GM12875 (cell line): ENCODE measurements at regions not wholly inside any gene's neighbourhood (a gene's known extent, or its start where the extent isn't known, plus 50 kb on each side); places are given as distances from the start of the nearest gene placed in this dataset.

Experiments used
- H3K4me3 ChIP-seq: one replicate; pipeline ENCODE4 v1.5.1; 2011; ENCODE audit warnings: low read depth, low read length, control low read depth
- CTCF ChIP-seq: IDR thresholded peaks from 2 replicates; pipeline ENCODE4 v1.5.1; 2011; ENCODE audit warnings: low read depth, mild to moderate bottlenecking, control low read depth, inconsistent platforms, low read length, moderate library complexity, borderline replicate concordance; ENCODE audit not compliant: insufficient read depth

GRCh38 chr3:31102196-31102879 is 207.9 kb upstream of the GADL1 start:
- TF ChIP-seq CTCF: no peak
- H3K4me3 ChIP-seq: no peak overlapping the region

- H3K4me3 ChIP-seq: no peak overlapping the region
- TF ChIP-seq CTCF: no peak
These were observed 208.7 kb upstream of the GADL1 start for GRCh38 chr3:31103181-31103580.

GRCh38 chr3:31103623-31104180 is 209.2 kb upstream of the GADL1 start:
- TF ChIP-seq CTCF: no peak
- no peak overlapping the region for H3K4me3 ChIP-seq

DNA sequence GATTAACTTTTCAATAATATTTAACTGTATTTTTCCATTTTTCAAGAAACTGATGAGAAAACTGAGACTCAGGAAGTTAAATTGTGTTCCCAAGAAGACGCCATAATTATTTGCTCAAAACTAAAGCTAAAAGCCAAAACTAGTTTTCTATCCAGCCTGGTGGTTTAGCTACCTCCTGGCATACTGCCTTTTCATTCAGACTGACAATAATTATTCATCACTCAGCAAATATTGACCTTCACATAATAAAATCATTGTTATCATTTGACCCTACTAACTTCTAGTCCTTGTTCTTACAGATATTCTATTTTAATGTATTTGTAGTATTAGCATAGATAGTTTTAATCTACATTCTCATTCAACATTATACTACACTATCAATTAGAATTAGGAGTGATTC is 210.6 kb upstream of the GADL1 start:
- H3K4me3 ChIP-seq: no peak overlapping the region
- no peak for TF ChIP-seq CTCF

- no peak for TF ChIP-seq CTCF
- H3K4me3 ChIP-seq: no peak overlapping the region
These were observed 211.1 kb upstream of the GADL1 start for GRCh38 chr3:31105438-31106077.

DNA sequence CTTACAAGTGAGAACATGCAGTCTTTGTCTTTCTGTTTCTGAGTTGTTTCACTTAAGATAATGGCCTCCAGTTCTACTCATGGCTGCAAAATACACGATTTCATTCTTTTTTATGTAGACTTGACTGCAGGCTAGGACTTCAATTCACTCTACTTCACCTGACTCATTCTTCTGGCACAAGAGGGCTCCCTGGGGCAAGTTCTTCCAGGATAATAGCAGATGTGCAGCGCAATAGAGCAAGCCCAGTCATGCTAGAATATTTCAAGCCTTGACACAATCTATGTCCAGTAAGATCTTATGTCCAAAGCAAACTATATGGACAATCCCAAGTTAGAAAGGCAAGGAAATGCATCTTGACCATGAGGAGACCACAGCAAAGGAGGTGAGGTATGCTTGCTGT is 211.7 kb upstream of the GADL1 start:
- no peak for TF ChIP-seq CTCF
- no peak overlapping the region for H3K4me3 ChIP-seq

DNA sequence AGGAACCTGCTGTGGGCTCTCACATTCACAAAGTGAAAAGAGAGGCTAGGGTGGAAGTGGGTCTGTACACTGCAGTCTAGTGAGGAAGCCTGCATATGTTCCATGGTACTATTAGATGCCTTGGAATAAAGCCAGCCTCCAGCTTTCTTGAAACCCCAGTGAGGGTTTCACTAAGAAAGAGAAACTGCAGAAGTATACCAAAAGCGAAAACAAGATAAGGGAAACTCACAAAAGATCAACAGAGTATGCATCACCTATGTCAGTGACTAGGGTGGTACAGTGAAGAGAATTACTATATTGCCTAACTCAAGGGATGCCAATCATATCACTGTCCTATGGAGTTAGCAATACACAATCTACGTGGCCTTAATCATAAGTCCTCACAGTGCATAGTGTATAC is 212.5 kb upstream of the GADL1 start:
- no peak for TF ChIP-seq CTCF
- no peak overlapping the region for H3K4me3 ChIP-seq
